H9 (cell line): ENCODE measurements at regions not wholly inside any gene's neighbourhood (a gene's known extent, or its start where the extent isn't known, plus 50 kb on each side); places are given as distances from the start of the nearest gene placed in this dataset.
A peak's percentile ranks its signal among the peaks of the same experiment; 100 is the strongest.

ENCODE experiments used
- DNase-seq: peaks from one replicate; pipeline ENCODE4 v3.0.0-alpha.2; 2017
- H2AFZ ChIP-seq: one replicate; pipeline ENCODE4 v1.6.1; 2013; ENCODE audit warnings: mild to moderate bottlenecking, low read length, control low read depth, moderate library complexity
- H2AK5ac ChIP-seq: 2 replicates; pipeline ENCODE4 v1.6.1; 2013; ENCODE audit warnings: low read length, control low read depth, mixed read lengths; ENCODE audit not compliant: insufficient read length
- H2BK120ac ChIP-seq: one replicate; pipeline ENCODE4 v1.6.1; 2013; ENCODE audit warnings: low read depth, mild to moderate bottlenecking, low read length, control low read depth, inconsistent platforms; ENCODE audit not compliant: poor library complexity, severe bottlenecking
- H2BK12ac ChIP-seq: 2 replicates; pipeline ENCODE4 v1.6.1; 2013; ENCODE audit warnings: low read length, control low read depth, mixed read lengths, low read depth; ENCODE audit not compliant: insufficient read length
- H2BK15ac ChIP-seq: 2 replicates; pipeline ENCODE4 v1.6.1; 2013; ENCODE audit warnings: low read depth, low read length, control low read depth
- H2BK20ac ChIP-seq: one replicate; pipeline ENCODE4 v1.6.1; 2013; ENCODE audit warnings: low read depth, mild to moderate bottlenecking, low read length, control low read depth, inconsistent platforms; ENCODE audit not compliant: poor library complexity, severe bottlenecking
- H2BK5ac ChIP-seq: 2 replicates; pipeline ENCODE4 v1.6.1; 2013; ENCODE audit warnings: low read length, control low read depth, mixed read lengths; ENCODE audit not compliant: insufficient read length
- H3K14ac ChIP-seq: 2 replicates; pipeline ENCODE4 v1.6.1; 2013; ENCODE audit warnings: low read length, control low read depth; ENCODE audit not compliant: insufficient read depth
- H3K18ac ChIP-seq: 2 replicates; pipeline ENCODE4 v1.6.1; 2013; ENCODE audit warnings: low read depth, mild to moderate bottlenecking, mixed read lengths, low read length, control low read depth; ENCODE audit not compliant: insufficient read length
- H3K23ac ChIP-seq: 2 replicates; pipeline ENCODE4 v1.6.1; 2013; ENCODE audit warnings: low read length, control low read depth, mixed read lengths, low read depth; ENCODE audit not compliant: insufficient read length
- H3K23me2 ChIP-seq: 2 replicates; pipeline ENCODE4 v1.6.1; 2013; ENCODE audit warnings: low read depth, mild to moderate bottlenecking, mixed read lengths, low read length, control low read depth; ENCODE audit not compliant: insufficient read length, poor library complexity, severe bottlenecking
- H3K27ac ChIP-seq: 2 replicates; pipeline ENCODE4 v1.5.1; 2013; ENCODE audit warnings: low read length, control low read depth, mixed read lengths, low read depth; ENCODE audit not compliant: insufficient read length
- H3K27me3 ChIP-seq: 2 replicates; pipeline ENCODE4 v1.6.1; 2013; ENCODE audit warnings: low read length, control low read depth, inconsistent platforms; ENCODE audit not compliant: insufficient read depth
- H3K4ac ChIP-seq: 2 replicates; pipeline ENCODE4 v1.6.1; 2013; ENCODE audit warnings: low read depth, mild to moderate bottlenecking, control low read depth, inconsistent platforms, low read length, moderate library complexity
- H3K4me1 ChIP-seq: 2 replicates; pipeline ENCODE4 v1.6.1; 2013; ENCODE audit warnings: low read length, control low read depth, inconsistent platforms; ENCODE audit not compliant: insufficient read depth
- H3K4me2 ChIP-seq: 2 replicates; pipeline ENCODE4 v1.6.1; 2013; ENCODE audit warnings: low read length, control low read depth, mixed read lengths; ENCODE audit not compliant: insufficient read length, insufficient read depth
- H3K56ac ChIP-seq: 2 replicates; pipeline ENCODE4 v1.6.1; 2013; ENCODE audit warnings: low read depth, mild to moderate bottlenecking, mixed read lengths, low read length, control low read depth; ENCODE audit not compliant: insufficient read length
- H3K79me1 ChIP-seq: 2 replicates; pipeline ENCODE4 v1.6.1; 2013; ENCODE audit warnings: low read depth, mild to moderate bottlenecking, moderate library complexity, low read length, control low read depth, inconsistent platforms; ENCODE audit not compliant: insufficient read depth, poor library complexity, severe bottlenecking
- H3K79me2 ChIP-seq: 2 replicates; pipeline ENCODE4 v1.6.1; 2013; ENCODE audit warnings: low read length, control low read depth, inconsistent platforms; ENCODE audit not compliant: insufficient read depth
- H3K9ac ChIP-seq: 2 replicates; pipeline ENCODE4 v1.6.1; 2013; ENCODE audit warnings: low read length, control low read depth, mixed read lengths; ENCODE audit not compliant: insufficient read length; ENCODE audit errors: extremely low read depth
- H3K9me3 ChIP-seq: one replicate; pipeline ENCODE4 v1.6.1; 2013; ENCODE audit warnings: low read depth, low read length, inconsistent platforms; ENCODE audit not compliant: control insufficient read depth
- H3T11ph ChIP-seq: one replicate; pipeline ENCODE4 v1.6.1; 2013; ENCODE audit warnings: mild to moderate bottlenecking, low read length, control low read depth, inconsistent platforms
- H4K20me1 ChIP-seq: one replicate; pipeline ENCODE4 v1.6.1; 2013; ENCODE audit not compliant: control insufficient read depth, insufficient read length, insufficient read depth
- H4K5ac ChIP-seq: 2 replicates; pipeline ENCODE4 v1.6.1; 2013; ENCODE audit warnings: low read depth, mild to moderate bottlenecking, mixed read lengths, low read length, control low read depth; ENCODE audit not compliant: insufficient read length
- H4K8ac ChIP-seq: replicated peaks from 2 replicates; pipeline ENCODE4 v1.6.1; 2013; ENCODE audit warnings: low read length, control low read depth, mixed read lengths, low read depth; ENCODE audit not compliant: insufficient read length
- H4K91ac ChIP-seq: 2 replicates; pipeline ENCODE4 v1.6.1; 2013; ENCODE audit warnings: low read depth, mild to moderate bottlenecking, moderate library complexity, mixed read lengths, low read length, control low read depth; ENCODE audit not compliant: insufficient read length
- H3K27ac Mint-ChIP-seq, 3 experiments: 2 replicates in 2 of 3; 3 replicates in 1 of 3; pipeline ENCODE4 v1.8.0; 2020 to 2021; ENCODE audit warnings: mixed read lengths in 3 of 3, mild to moderate bottlenecking in 1 of 3, moderate library complexity in 1 of 3
- H3K27me3 Mint-ChIP-seq: 2 replicates; pipeline ENCODE4 v1.8.0; 2021; ENCODE audit warnings: low read depth, mild to moderate bottlenecking, moderate library complexity, mixed read lengths
- H3K36me3 Mint-ChIP-seq, 3 experiments: 2 replicates in 2 of 3; 3 replicates in 1 of 3; pipeline ENCODE4 v1.8.0; 2020 to 2021; ENCODE audit warnings: low read depth in 3 of 3, mixed read lengths in 3 of 3; ENCODE audit not compliant: insufficient read depth in 1 of 3
- H3K4me1 Mint-ChIP-seq, 2 experiments: 2 replicates each; pipeline ENCODE4 v1.8.0; 2020; ENCODE audit warnings: mixed read lengths in 2 of 2
- H3K4me3 Mint-ChIP-seq, 2 experiments: 2 replicates in 1 of 2; 3 replicates in 1 of 2; pipeline ENCODE4 v1.8.0; 2020 to 2021; ENCODE audit warnings: mild to moderate bottlenecking in 2 of 2, mixed read lengths in 2 of 2, moderate library complexity in 1 of 2
- H3K9me3 Mint-ChIP-seq, 2 experiments: 2 replicates in 1 of 2; 3 replicates in 1 of 2; pipeline ENCODE4 v1.8.0; 2020; ENCODE audit warnings: mild to moderate bottlenecking in 2 of 2, mixed read lengths in 2 of 2, moderate library complexity in 1 of 2
- WGBS: extraction: QIAGEN DNeasy Blood & Tissue Kit; methylation state at CpG from one replicate; pipeline ENCODE4 v1.1.7; 2013; ENCODE audit warnings: missing lambda C conversion rate, low lambda C conversion rate, mixed read lengths; ENCODE audit not compliant: insufficient read length; ENCODE audit errors: extremely low coverage; 5-methylcytosine and 5-hydroxymethylcytosine counted together
- TF ChIP-seq, protein P1 (sequence below): fragments of 200-600 bp; sonication (generic); conservative IDR thresholded peaks from 3 replicates; pipeline ENCODE4 v1.8.0; 2021; ENCODE audit warnings: antibody characterized with exemption, mild to moderate bottlenecking

DNA sequence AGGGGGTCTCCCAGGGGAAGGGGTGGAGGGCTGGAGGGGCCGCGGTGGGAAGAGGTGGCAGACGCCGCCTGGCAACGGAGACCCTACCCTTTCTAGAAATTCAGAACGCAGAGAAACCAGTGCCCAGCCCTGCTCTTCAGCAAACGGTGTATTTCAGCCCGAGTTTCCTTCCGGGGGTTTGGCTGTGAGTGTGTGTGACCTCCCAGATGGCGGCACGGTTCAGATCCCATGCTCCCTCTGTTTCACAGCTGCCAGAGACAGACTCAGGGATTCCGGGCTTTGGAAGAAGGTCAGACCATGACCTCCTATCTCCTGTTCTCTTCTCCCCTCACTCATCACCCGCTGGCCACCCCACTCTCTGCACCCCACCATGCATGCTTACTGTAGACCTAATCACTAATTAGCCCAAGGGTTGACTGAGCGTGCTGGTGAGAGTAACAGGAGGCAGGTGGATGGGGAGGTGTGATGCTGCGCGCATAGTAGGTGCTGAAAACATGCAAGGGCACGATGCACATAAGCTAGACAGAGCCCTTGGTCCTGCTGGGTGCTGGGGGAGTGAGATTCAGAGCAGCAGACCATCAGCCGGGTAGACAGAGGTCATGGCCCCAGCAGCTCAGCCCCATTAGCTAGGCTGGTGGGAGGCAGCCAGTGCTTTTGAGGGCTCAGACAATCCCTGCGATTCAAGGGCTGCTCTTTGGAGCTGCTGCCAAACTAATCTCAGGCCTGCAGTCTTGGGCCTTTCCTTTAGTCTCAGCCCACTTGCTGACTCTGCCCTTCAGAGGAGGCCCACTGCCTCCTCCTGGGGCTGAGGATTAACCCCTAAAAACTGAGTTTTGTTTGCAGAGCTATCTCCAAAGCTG is 256.5 kb upstream of the CADM1 start:
- H2AFZ ChIP-seq: no peak overlapping the region
- peak; percentile 40 for DNase-seq
- no peak overlapping the region for H3K27ac ChIP-seq

More for the DNA sequence above, 256.5 kb upstream of the CADM1 start:
- H3K27ac Mint-ChIP-seq: no peak overlapping the region
- Histone ChIP-seq H3K4me1 (no peaks in the 10 kb centered on the region), H3K9ac (no peak overlapping the region), H4K20me1 (no peaks in the 10 kb centered on the region), H3K4ac (no peak overlapping the region), H4K5ac (no peak overlapping the region), H2BK120ac (no peak overlapping the region), H2BK12ac (no peak overlapping the region), H3K79me2 (no peaks in the 10 kb centered on the region), H3K23ac (no peak overlapping the region), H2AK5ac (no peak overlapping the region), H3K4me2 (peak overlapping the region; percentile 75), H2BK5ac (no peak overlapping the region), H3K27me3 (peaks cover 20% of the 10 kb centered on the region; the same call in 1 of the 2 replicates), H3K56ac (no peak overlapping the region), H3K14ac (no peak overlapping the region), H2BK20ac (no peak overlapping the region), H3K23me2 (peaks cover 7% of the 10 kb centered on the region), H3K79me1 (no peaks in the 10 kb centered on the region), H3K18ac (no peak overlapping the region), H2BK15ac (no peak overlapping the region), H4K8ac (no peak overlapping the region), H4K91ac (no peak overlapping the region), H3T11ph (no peak overlapping the region), H3K9me3 (no peaks in the 10 kb centered on the region)
- peaks cover 9 to 11% of the 10 kb centered on the region in 2 experiments for H3K4me1 Mint-ChIP-seq
- peaks cover 38% of the 10 kb centered on the region for H3K27me3 Mint-ChIP-seq
- TF ChIP-seq, protein P1, sequence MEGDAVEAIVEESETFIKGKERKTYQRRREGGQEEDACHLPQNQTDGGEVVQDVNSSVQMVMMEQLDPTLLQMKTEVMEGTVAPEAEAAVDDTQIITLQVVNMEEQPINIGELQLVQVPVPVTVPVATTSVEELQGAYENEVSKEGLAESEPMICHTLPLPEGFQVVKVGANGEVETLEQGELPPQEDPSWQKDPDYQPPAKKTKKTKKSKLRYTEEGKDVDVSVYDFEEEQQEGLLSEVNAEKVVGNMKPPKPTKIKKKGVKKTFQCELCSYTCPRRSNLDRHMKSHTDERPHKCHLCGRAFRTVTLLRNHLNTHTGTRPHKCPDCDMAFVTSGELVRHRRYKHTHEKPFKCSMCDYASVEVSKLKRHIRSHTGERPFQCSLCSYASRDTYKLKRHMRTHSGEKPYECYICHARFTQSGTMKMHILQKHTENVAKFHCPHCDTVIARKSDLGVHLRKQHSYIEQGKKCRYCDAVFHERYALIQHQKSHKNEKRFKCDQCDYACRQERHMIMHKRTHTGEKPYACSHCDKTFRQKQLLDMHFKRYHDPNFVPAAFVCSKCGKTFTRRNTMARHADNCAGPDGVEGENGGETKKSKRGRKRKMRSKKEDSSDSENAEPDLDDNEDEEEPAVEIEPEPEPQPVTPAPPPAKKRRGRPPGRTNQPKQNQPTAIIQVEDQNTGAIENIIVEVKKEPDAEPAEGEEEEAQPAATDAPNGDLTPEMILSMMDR: no peak
- no peaks in the 10 kb centered on the region for H3K9me3 Mint-ChIP-seq
- peak overlapping the region; percentile 66 to 75; a peak in 4 of 5 replicates for H3K4me3 Mint-ChIP-seq
- no peaks in the 10 kb centered on the region for H3K36me3 Mint-ChIP-seq
- WGBS: no CpG with 5 or more reads among the region's 19 CpGs
